HG03108 (cell line): ENCODE measurements at regions not wholly inside any gene's neighbourhood (a gene's known extent, or its start where the extent isn't known, plus 50 kb on each side); places are given as distances from the start of the nearest gene placed in this dataset.

ENCODE experiments used
- ATAC-seq: cut with Tn5 transposase; IDR thresholded peaks from one replicate; pipeline ENCODE4 v1.9.1; 2021; ENCODE audit warnings: moderate library complexity; ENCODE audit not compliant: unreplicated experiment

- ATAC-seq: no peak
These were observed 263.1 kb upstream of the PITRM1 start for GRCh38 chr10:3435671-3436070.

DNA sequence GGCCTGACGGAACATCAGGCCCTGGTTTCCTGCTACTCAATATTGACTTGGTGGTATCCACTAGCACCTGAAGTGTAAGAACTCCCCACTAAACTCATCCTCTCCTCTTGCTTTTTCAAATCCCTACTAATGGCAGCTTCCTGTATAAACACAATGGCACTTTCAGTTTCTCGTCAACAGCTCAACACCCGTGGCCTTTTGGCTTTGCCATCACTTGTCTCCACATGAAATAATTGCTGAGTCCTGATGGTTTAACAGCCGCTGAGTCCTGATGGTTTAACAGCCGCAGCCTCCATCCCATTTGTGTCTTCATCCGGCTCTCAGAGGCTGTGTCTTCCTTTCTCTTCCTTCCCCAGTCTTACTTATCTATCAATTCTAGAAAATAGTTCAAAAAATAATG lies 261.4 kb upstream of the PITRM1 start:
- no peak for ATAC-seq

DNA sequence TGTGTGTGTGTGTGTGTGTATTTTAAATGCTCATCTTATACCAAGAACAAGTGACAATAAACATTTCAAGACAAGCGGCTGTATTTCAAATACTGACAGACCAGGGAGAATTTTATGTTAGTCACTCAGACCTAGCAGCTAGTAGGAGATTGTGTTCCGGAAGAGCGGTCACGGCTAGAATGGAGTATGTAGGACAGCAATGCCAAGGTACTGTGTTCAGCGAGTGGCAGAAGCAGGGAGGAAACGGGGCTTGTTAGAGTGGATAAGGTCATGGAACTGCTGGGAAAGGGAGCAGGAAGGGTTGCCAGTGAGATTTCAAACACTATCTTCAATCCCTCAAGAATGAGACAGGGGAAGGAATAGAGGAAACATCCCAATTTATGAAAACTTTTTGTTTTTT lies 260.5 kb upstream of the PITRM1 start:
- no peak for ATAC-seq

DNA sequence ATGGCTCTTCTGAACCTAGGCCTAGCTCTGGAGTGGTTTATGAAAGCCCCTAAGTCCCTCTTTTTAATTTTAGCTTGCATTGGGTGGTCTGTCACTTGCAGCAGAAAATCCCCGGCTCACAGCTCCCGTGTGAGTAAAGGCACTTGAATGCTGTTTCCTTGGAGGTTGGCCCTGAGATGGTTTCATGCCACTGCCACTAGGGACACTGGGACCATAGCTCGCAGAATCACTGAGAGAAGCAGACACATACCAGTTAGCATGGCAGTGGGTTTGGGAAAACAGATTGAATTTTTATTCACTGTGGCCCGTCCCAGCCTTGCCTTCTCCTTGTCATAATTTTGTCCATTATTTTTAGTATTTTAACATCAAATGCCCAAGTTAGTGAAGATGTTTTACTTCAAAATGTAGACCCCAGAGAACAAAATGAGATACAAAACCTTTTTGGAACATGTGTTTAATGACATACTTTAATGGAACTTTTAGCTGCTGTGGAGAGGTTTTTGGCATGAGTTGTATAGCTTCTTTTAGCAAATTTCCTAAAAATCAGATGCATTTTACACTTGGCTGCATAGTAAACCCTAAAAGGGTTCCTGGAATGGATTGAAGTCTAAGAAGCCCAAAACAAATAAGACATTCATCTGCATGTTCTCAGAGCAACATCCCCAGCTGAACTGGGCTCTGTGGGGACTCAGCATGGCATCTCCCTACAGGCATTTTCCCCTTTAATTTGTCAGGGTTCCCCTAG lies 259.7 kb upstream of the PITRM1 start:
- ATAC-seq: no peak

DNA sequence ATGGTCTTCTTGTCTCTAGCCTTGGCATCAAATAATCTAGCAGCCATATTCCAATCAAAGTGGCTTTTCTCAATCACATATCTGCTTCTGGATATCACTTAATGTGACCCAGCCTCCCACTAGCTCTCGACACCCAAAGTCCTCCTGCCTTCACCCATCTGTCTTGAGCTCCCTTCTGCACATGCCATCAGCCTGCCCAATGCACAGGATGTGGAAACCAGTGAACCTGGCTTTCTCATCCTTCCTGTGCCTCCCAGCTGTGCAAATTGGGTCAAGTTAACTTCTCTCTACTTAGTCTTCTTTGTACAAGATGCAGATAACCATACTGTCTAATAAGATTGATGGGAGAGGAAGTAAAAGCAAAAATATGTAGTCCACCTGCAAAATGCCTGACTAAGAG lies 257.9 kb upstream of the PITRM1 start:
- no peak for ATAC-seq

GRCh38 chr10:3429676-3430075 lies 257.1 kb upstream of the PITRM1 start:
- no peak for ATAC-seq

- no peak for ATAC-seq
These were observed 256.2 kb upstream of the PITRM1 start for GRCh38 chr10:3428826-3429225.

GRCh38 chr10:3427950-3428354 lies 255.4 kb upstream of the PITRM1 start:
- ATAC-seq: no peak

- ATAC-seq: no peak
These were observed 254.8 kb upstream of the PITRM1 start for GRCh38 chr10:3427347-3427746.

GRCh38 chr10:3426190-3426845 lies 253.7 kb upstream of the PITRM1 start:
- ATAC-seq: no peak

- no peak for ATAC-seq
These were observed 253.1 kb upstream of the PITRM1 start for GRCh38 chr10:3425716-3426115.

GRCh38 chr10:3425261-3425660 lies 252.7 kb upstream of the PITRM1 start:
- ATAC-seq: no peak

DNA sequence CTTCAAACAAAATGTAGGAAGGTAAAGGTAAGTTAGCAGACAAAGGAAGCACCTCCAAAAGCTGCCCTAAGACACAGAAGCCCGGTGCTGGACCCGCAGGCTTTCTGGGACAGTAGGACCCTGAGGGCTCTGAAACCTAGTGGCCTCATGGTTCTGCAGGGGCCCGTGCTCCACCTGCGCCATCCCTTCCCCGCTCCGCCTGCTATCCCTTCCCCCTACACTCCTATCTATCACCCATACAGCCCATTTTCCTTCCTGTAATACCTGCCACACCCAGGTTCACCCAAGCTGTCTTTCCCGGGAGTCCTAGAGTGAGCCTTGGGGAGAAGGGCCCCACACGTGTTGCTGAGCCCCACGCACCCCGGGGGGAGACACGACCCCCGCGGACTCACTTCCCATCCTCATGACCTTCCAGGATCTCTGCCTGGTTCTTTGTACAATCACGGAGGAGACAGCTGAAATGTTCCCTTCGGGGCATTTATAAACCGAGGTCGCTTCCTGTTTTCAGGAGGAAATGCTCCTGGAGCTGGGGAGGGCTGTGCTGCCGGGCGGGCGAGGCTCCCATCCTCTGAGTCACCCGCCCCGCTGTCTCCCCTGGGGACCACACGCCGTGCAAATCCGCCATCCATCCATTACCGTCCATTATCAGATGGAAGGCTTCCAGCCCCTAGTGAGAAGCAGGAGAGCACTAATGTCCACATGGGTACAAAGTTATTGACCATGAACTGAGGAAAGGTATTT lies 251.7 kb upstream of the PITRM1 start:
- no peak for ATAC-seq

DNA sequence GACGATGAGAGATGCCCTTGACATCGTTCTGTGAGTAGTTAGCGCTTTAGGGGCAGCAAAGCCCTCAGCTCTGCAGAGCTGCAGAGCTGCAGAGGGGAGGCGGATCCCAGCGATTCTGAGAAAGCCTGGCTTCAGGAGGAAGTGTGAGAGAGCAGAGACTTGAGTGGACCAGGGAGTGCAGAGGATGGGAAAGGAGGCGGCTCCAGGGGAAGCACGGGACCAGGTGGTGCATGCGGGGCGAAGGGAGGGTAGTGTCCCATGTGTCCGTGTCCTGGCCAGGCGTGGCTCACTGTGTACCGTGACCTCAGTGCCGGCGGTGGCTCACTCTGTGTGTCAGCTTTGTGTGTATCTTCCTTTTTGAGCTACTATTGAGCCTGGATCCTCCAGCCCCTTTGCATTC lies 250.8 kb upstream of the PITRM1 start:
- no peak for ATAC-seq

- ATAC-seq: no peak
These were observed 249.7 kb upstream of the PITRM1 start for GRCh38 chr10:3422282-3422681.

GRCh38 chr10:3421537-3422257 lies 249.1 kb upstream of the PITRM1 start:
- no peak for ATAC-seq

DNA sequence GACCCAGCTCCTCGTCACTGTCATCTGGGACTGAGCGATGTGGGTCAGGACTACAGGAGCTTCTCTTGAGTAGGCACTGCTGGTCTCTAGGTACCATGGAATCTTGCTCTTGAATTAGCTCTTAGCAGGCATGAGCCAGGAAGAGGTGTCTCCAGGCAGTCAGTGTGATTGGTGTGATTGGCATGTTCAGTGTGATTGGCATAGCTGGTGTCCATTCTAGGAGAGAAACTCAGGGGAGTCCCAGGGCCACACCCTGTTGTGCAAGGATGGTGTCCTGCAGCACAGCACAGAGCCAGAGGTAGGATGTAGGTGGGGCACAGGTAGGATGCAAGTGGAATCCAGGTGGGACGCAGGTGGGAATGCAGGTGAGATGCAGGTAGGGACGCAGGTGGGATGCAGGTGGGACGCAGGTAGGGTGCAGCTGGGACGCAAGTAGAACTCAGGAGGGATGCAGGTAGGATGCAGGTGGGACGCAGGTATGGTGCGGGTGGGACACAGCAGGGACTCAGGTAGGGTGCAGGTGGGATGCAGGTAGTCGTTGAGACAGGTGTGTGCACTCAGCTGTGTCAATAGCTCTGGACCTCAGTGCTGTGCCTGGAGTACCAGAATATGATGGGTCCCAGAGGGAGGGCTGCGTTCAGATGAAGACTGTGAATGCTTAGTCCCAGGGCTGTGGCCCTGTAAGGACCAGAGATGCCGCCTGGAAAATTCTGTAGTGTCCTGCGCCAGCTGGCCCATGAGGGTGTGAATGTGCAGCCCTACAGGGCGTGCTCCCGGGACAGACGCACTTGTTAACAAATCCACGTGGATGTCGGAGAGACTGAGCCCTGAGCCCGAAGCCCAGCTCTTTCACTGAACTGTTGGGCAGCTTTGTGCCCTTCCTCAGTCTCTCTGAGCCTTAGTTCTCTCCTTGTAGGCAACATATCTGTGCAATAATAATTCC lies 248.2 kb upstream of the PITRM1 start:
- no peak for ATAC-seq

DNA sequence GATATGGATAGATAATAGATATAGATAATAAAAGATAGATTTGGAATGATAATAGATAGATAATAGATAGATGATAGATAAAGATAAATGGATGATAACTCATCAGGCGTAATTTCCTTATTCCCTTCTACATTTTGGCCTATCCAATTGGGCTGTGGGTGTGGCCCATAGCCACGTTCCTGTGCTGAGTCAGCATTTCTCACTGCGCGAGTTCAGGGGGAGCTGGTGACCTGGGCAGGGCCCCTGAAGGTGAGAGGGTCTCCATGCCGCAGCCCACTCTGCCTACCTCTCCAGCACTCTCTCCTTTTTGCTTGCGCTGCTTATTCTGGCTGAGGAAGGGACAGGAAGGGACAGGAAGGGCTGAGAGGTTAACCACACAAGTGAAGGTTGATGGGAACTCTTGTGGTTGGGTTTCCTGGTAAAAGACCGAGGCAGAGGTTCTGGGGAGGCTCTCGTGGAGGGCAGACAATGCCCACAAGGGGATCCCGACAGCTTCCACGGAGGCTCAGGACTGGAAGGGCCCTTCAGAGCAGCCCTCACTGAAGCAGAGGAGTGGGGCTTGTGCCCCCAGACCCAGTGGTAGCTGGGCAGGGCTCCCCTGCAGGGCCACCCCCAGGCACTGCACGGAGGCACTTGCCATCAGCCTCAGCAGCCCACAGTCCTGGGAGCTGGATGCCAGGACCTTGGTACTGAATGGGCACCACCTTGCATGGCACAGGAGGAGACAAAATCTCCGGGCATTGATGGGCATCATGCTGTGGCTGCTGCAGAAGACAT lies 247.3 kb upstream of the PITRM1 start:
- no peak for ATAC-seq

DNA sequence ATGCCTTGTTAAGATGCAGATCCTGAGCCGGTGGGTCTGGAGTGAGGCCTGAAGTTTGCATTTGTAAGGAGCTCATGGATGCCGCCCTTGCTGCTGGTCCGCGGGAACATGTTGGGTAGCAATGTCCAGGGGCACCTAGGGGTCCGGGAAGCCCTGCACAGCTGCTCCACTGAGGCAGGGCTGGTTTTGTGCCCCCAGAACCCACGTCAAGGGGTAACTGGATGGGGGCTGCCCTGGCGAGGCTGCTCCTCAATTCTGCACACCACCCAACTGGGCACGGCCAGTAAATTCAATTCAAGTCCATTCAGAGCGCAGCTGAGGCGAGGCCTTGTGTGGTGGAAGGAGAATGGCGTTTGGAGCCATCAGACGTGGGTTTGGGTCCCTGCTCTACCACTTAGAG lies 246.3 kb upstream of the PITRM1 start:
- no peak for ATAC-seq
